IPS DF 19.7 (cell line): ENCODE measurements at regions not wholly inside any gene's neighbourhood (a gene's known extent, or its start where the extent isn't known, plus 50 kb on each side); places are given as distances from the start of the nearest gene placed in this dataset.
A peak's percentile ranks its signal among the peaks of the same experiment; 100 is the strongest.

ENCODE experiments used
- DNase-seq: peaks from one replicate; pipeline ENCODE4 v3.0.0-alpha.2; 2013; ENCODE audit warnings: low read depth, low spot score

DNA sequence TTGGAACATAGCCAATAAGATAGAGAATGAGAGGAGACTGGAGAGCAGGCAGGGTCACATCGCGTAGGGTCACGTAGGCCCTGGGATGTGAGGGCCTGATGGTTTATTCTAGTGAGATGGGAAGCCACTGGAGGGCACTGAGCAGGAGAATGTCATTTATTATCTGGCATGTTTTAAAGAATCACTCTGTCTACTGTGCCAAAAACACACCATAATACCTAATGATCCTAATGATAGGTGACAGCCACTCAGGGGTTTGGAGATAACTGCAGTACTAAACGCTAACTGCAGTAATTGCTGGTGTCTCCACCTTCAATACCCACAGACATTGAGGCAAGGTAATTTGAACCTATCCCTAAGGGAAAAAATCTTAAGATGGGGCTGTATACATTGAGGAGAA, 185.4 kb downstream of the TTLL7 start:
- no peak for DNase-seq

DNA sequence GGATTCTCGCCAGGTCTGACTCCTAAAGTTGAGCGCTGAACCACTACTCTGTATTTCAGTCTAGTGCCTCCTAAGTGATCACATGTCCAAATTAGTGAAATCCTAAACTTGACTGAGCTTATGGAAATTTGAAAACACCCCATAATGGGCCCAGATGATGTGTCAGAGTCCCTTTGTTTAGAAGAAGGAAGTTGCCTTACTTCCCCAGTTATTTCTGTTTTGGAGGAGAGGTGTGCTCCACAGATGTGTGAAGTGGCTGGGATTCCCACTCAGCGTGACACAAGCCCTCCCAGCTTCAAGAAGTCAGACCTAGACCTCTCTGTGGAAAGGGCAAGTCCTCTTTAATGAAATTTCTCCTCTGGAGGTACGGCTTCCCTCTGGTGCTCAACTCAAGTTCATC, 188.8 kb downstream of the TTLL7 start:
- no peak for DNase-seq

DNA sequence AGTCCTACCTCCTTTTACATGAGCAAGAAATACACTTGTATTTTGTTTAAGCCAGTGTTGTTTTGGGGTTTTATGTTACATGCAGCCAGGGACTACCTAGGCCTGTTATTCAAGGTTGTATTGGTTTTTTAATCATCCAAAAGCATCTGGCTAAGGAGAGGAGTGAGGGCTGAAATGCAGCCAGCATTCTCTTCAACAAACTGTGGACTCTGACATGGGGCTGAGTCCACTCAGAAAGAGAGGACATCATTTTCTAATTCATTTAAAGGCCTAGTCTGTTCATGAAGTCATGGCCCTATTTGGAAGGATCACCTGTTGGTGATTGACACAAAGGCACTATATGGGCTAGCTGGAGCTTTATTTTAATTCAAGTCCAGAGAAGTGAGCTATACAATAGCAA, 190.4 kb downstream of the TTLL7 start:
- no peak for DNase-seq

DNA sequence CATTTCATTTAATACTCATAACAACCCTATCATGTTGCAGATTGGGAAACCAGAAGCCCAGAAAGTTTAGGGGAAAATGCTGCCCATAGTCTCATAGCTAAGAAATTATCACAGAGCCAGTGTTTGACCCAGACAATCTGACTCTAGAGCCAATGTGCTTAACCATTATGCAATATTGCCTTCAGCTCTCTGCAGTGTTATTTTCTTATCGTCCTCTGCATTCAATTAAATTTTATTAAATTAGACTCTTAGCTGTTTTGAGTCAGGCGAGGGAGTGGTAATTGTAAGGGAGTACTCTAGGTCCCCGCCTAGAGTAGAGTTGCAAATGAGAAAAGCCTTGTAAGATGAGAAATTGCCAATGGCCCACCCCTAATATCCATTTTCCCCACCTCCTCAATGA, 191.1 kb downstream of the TTLL7 start:
- DNase-seq, result no peak

DNA sequence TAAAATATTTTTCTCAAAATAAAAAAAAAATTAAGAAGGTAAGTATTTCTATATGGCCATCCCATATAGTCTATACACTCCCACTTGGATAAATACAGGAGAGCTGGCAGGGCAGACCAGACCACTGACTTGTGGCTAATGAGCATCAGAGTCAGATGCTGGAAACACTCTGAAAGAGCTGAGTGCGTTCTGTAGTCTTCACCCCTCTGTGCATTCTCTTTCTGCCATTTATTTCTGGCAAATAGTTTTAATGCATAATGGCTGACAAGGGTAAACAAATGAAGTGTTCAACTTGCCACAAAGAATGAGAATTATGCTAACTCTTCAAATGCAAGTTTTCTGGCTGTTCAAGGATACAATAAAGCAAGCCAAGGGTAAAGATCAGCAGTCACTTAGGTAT, 191.7 kb downstream of the TTLL7 start:
- DNase-seq, result no peak

DNA sequence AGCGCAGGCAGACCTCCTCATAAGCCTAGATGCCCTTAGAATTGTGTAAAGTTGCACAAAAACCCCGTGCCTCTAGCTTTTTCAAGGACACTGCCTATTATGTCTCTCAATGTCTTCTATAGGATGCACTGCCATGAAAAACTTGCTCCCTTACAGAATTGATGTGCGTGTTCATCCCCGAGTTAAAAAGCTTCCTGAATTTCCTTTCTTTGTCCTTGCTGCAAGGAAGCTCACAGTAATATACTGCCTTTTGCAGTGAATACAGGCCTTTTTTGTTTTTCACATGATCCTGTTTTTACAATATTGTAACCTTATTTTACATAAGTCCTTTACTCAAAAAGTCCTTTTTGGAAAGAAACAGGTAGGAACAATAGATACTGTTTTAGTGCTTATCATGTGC, 193.0 kb downstream of the TTLL7 start:
- no peak for DNase-seq

DNA sequence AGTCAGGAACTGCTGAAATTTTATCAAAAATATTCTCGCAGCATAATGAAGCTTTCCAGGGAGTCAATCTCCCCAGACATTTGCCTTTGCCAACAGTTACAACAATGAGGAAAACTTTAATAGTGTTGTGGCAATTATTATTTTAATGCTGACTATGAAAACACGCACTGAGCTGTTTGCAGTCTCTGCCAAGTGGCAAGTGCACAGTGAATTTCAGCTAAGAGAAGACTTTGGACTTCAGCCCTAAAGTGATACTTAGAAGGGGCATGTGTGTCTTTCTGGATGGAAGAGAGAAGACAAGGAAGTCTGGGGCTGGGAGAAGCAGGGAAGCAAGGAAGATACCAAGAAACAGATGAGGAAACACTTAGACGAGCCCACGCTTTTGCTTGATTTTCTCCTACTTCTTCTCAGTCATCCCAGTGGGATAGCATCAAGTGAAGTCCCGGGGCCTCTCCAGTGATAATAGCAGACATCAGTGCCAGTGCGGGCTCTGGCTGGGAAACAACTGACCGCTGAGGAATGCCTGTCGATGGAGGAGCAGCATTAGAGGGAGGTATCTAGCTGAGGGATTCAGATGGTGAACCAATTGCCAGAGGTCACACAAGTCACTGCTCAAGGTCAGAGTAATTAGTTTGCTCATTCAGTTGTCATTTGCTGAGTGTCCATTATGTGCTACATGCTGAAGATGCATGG, 196.3 kb downstream of the TTLL7 start:
- no peak for DNase-seq

DNA sequence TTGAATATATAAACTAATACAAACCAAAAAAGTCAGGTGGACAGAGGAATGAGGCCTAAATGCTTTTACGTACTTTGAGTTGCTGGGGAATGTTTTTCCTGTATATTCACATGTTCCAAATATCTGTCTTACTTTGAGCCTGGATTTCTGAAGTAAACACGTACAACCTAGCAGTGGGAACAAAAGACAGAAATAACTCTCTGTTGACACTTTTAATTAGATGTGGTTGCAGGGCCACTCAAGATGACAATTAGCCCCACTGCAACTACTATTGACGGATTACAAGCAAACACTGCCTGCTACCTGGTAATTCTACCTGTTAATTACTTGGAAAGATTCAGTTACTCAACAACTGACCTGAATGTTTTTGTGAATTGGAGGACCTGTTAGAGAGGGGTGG, 196.9 kb downstream of the TTLL7 start:
- no peak for DNase-seq

DNA sequence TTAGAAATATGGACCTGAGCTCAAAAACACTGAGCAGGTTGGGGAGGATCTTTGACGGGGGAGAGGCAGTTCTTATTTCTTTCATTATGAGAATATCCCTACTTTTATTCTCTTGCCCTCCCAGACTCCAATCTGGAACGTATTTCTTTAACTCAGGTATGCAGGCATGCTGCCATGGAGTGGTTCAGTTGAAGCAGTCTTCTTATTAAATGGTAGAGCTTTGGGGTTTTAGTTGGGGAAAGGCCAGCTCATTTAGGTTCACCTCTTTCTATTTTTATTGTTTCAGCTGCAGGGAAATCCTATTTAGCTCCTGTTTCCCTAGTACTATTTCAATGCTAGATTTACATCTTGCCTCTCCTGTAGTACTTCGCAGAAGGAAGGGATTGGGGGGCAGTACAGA, 198.9 kb downstream of the TTLL7 start:
- DNase-seq, result no peak

DNA sequence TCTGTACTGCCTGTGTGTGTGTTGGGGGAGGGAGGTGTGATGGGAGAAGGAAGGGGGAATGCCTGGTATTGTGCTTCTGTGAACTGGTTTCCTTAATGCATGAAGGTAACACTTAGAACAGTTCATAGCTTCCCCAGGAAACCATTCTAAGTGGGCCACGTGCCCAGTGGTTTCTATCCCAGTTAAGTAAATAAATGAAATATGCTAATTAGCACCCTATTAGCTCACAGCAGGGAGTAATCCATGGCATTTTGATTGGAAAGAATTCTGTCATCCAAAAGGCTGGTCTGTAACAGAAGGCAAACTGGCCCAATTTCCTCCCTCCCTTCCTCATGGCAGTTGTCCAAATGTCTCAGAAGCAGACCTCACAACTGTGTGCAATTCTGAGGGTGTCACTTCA, 199.3 kb downstream of the TTLL7 start:
- DNase-seq, result no peak

DNA sequence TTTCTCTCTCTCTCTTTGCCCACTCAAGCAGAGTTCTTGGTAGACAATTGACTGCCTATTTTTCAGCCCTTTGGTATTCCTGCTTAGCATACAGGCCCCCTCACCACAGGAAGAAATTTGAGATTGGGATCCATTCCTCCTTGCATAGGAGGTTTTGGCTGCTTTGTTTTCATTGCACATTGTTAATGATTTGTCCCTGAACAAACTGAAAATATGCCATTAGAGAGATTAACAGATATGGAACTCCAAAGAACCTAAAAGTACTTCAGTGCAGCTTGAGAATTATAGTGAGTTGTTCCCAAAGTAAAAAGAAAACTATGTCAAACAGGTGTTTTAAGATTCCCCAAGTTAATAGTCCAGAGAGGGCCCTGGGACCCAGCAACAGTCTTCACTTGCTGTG, 200.0 kb downstream of the TTLL7 start:
- DNase-seq, result no peak

DNA sequence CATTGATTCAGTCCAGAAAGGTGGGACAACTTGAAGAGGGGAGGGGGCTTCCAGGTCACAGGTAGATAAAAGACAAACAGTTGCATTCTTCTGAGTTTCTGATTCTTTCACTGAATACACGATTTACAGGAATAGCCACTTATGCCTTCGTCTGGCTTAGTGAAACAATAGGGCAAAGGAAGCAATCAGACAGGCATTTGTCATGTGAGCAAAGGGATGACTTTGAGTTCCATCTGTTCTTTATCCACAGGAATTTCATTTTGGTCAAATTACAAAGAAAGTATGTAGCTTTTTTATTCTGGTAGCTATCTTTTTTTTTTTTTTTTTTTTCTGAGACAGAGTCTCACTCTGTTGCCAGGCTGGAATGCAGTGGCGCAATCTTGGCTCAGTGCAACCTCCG, 202.5 kb downstream of the TTLL7 start:
- DNase-seq, result peak; percentile 12

DNA sequence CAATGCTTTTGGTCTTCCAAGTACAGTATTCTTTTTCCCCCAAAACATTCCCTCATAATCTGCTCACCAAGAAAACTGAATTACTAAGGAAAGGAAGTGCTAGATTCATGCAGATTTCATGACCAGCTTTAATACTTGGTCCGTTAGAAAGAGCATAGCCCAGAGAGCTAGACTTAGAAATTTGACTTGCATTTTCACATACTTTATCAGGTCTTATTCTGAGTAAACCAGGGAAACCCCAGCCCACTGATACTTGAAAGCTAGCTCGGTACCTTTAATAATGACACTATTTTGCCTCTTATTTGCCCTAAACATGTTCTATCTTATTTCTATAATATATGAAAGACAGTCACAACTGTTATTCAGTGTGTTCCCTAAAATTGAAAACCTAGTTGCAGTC, 204.5 kb downstream of the TTLL7 start:
- no peak for DNase-seq

DNA sequence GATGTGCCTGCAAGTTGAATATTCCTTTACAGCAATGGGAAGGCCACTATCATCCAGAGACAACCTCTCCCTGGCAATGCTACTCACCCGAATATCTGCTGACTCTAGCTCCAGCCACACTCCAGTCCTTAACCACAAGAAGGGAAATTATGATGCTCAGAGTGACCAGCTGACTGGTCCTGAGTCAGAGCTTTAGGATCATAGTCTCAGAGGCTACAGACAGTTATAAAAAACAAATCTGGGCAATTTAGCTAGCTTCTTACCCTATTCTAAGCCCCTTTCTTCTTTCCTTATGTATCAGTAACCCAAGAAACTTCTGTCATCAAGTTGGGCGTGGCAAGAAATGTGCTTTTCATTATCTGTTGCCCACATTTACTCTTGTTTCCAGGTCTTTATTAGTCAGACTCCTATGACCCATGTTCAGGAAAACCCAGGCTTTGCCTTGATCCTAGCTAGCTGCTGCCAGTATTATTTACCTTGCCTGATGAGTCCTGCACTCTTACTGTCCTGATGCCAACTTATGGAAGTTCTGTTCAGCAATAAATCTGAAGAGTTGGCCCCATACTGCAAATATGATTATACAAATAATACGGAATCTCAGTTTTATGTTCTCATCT, 207.0 kb downstream of the TTLL7 start:
- DNase-seq, result no peak

DNA sequence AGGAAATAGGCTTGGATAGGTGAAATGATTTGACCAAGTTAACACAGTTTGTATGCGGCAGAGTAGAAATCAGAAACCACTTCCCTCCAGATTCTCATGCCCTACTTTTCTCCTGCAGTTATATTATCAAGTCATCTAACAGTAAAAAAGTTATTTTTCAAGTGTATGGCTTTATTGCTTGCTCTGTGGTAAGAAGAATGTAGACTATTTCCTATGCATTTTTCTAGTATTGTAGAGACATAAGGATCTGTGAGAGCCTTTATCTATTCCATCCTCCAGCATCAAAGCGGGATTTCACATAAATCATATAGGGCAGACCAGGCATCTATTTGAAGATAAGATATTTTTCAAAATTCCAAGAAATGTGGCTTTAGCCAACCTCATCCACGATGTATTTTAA, 208.5 kb downstream of the TTLL7 start:
- no peak for DNase-seq

DNA sequence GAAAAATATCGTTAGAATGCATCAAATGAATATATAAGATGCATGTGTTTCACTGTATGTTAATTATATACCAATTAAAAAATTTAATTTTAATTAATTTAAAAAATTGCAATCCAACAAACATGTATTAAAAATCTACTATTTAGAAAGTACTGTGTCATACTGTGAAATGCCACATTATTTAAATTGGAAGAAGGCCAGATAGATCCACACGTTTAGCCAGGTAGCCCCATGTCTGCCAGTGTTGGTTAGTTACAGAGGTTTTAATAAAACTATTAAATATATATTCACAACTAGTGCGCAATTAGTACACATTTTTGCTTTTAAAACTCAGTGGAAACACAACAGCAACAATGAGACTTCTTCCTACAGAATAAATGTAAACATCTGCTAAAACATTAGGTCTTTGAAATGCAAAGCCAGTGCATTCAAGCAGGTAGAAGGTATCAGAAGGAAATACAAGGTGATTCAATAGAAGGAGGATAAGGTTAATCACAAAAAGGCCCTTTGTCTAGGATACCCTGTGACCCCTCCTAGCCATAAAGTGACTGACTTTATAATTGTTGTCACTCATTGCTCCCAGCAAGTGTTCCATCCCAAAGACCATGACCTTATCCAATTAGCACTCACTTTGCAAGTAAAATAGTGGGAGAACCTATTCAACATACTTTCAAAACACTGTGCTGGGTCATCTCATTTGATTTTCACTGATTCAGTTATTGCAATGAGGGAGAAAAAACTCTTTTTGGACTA, 211.5 kb downstream of the TTLL7 start:
- no peak for DNase-seq

DNA sequence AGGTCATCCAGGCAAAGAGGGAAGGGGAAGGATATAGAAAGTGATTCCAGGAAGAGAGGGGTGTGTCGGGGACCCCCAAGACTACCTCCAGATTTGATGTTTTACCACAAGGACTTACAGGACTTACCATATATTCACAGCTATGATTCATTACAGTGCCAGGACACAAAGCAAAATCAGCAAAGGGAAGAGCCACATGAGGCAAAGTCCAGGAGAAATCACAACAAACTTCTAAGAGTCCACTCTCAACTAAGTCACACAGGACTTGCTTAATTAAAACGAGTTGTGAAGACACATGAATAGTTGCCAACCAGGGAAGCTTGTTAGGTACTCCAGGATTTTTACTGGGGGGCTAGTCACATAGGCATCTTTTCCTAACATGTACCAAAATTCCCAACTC, 217.3 kb downstream of the TTLL7 start:
- DNase-seq, result no peak

DNA sequence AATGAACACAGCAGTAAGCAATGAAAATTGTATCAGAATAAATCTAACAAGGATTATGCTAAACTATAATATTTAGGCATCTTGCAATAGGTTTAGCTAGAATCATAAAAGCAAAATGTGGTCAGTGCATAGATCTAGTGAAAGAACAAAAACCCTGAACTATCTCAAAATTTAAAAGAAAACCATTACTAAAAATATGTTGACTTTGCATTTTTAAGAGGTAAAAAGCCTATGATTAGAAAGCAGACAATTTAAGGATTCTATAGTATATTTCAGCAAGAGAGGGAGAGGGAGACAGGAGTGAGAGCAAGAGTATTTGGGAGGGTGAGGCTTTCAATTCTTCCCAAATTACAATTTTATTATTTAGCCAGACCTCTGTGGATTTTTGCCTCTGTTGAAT, 219.4 kb downstream of the TTLL7 start:
- no peak for DNase-seq

DNA sequence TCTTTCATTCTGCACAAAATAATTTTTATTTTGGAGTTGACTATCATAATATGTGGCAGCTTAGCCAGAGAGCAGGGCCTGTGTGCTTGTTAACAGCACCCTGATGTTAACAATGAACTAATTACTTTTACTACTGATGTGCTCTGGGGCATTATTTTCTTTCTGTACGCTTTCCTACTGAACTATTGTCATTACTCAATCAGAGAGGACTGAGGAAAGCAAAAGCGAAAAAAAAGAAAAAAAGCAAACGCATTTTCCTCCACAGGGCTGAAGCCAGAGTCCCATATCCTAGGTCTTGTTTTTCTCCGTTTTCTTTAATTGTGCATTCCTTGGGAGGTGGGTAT, 221.2 kb downstream of the TTLL7 start:
- DNase-seq, result no peak

DNA sequence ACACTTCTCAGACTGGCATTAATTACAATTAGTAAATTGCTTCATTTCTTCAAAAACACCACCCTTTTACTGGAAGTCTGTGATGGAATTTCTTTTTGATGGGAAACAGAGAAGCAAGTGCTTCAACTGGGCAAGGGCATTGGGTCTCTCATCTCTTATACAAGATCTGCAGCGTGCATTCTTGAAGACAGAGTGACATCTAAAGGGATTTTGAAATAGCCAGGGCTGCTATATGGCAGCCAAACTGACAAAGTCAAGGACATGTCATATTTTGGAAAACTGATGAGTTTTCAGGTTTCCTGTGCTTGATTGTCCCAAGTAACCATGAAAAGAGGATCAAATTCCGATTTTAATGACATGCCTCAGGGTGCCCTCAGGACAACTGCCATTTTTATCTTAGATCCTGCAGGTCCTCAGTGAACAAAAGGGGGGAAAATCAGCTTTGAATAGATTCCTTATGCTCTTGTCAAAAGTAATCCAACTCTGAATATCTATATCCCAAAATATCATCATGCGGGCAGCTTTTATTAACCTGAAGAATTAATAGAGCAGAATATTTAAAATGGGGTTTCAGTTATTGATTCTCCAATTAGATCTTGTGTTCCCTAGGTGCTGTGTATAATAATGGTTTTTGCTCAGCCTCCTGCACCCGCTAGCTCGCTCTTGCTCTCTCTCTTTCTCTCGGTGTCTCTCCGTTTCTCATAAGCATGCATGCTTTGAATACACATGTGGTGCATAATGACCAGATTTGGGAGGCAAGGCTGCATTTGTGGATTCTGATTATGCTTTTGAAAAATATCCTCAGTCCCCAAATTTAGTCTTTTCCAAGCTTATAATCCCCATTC, 221.8 kb downstream of the TTLL7 start:
- no peak for DNase-seq

DNA sequence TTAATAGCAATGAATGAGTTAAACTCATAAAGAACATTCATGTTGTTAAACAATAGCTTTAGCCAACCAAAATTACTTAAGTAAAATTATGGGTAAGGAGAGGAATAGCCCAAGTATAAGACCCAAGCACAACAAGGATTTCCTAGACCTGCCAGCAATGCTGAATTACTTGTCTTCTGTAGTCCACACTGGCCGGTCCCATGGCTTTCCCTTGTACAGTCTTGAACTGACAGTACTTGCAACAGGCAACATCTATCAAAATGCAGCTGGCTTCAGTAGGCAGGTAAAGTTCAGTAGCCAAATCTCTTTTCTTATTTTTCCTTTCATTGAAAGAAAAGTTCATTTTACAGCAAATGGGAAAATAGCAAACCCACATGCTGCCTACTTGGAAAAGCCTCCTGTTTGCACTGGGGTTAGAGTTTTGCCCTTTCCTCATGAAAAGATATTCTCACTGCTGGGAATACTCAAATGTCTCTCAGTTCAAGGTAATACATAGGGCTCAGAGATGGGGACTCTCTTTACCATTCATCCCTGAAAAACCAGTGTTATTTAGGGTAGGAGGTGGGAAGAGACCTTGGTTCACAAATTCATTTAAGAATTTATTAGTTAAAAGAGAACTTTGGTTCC, 222.8 kb downstream of the TTLL7 start:
- DNase-seq, result no peak

DNA sequence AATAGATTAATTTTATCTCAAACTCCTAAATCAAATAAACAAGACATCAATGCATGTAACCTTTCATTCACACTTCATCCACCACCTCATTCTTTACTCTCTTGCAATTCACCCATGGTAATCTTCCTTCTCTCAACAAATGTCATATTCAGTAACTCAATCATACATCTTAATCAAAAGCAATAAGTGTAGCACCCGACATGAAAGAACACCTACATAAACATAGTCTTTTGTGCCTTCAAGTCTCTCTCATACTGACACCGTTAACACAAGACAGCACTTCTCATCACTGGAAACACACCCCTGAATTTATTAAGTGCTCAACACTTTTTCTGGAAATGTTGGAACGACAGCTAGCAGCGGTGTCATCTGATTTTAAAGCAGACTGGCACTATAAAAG, 225.9 kb downstream of the TTLL7 start:
- no peak for DNase-seq
